Fibroblast of the aortic adventitia (primary cell): ENCODE measurements at regions not wholly inside any gene's neighbourhood (a gene's known extent, or its start where the extent isn't known, plus 50 kb on each side); places are given as distances from the start of the nearest gene placed in this dataset.

Source experiments
- DNase-seq: peaks from one replicate; pipeline ENCODE4 v3.0.0-alpha.2; 2010; ENCODE audit warnings: low read depth
- H3K4me3 ChIP-seq: 2 replicates; pipeline ENCODE4 v1.5.1; 2011; ENCODE audit warnings: low read depth, mild to moderate bottlenecking, control low read depth, low read length, moderate library complexity
- CTCF ChIP-seq: IDR thresholded peaks from 2 replicates; pipeline ENCODE4 v1.5.1; 2011; ENCODE audit warnings: mild to moderate bottlenecking, low read length, control low read depth, inconsistent platforms; ENCODE audit not compliant: insufficient read depth

GRCh38 chr14:53701108-53701875, 255.3 kb downstream of the BMP4 start:
- H3K4me3 ChIP-seq, result no peak overlapping the region
- no peak for TF ChIP-seq CTCF
- DNase-seq, result no peak

- TF ChIP-seq CTCF, result no peak
- DNase-seq, result no peak
These were observed 260.2 kb downstream of the BMP4 start for GRCh38 chr14:53696217-53696965.

GRCh38 chr14:53695692-53696214, 260.9 kb downstream of the BMP4 start:
- DNase-seq, result no peak
- TF ChIP-seq CTCF, result no peak
- H3K4me3 ChIP-seq, result no peak overlapping the region

More at GRCh38 chr14:53696217-53696965, 260.2 kb downstream of the BMP4 start:
- no peak overlapping the region for H3K4me3 ChIP-seq

- no peak overlapping the region for H3K4me3 ChIP-seq
- DNase-seq, result no peak
- no peak for TF ChIP-seq CTCF
These were observed 263.7 kb downstream of the BMP4 start for GRCh38 chr14:53692885-53693284.

GRCh38 chr14:53692451-53692850, 264.2 kb downstream of the BMP4 start:
- H3K4me3 ChIP-seq, result no peak overlapping the region
- TF ChIP-seq CTCF, result no peak
- DNase-seq, result no peak

GRCh38 chr14:53683229-53683628, 273.4 kb downstream of the BMP4 start:
- TF ChIP-seq CTCF, result no peak
- no peak for DNase-seq
- H3K4me3 ChIP-seq, result no peak overlapping the region
